ENCODE measurements at regions not wholly inside any gene's neighbourhood (a gene's known extent, or its start where the extent isn't known, plus 50 kb on each side); places are given as distances from the start of the nearest gene placed in this dataset.

GRCh38 chr5:114952876-114953275 is 216.8 kb downstream of the TRIM36 start:
- Histone ChIP-seq H3K27me3 (ENCODE audit: control insufficient read depth, extremely low read depth, insufficient read depth, low read length) (no peaks in the 10 kb centered on the region), H3K27ac (ENCODE audit: control insufficient read depth, insufficient read depth, low read length) (no peak overlapping the region), H3K79me2 (ENCODE audit: control insufficient read depth, insufficient read depth, low read length) (no peaks in the 10 kb centered on the region), H3K4me2 (ENCODE audit: control insufficient read depth, extremely low read depth, insufficient read depth, low read depth, low read length) (no peak overlapping the region), H2AFZ (ENCODE audit: control insufficient read depth, low read length) (no peak overlapping the region), H3K4me3 (ENCODE audit: control insufficient read depth in 2 of 3, extremely low read depth in 1 of 3, insufficient read depth in 2 of 3, low read depth in 1 of 3, low read length in 3 of 3) (no peak overlapping the region), H3K36me3 (ENCODE audit: control insufficient read depth in 2 of 2, extremely low read depth in 1 of 2, insufficient read depth in 2 of 2, low read length in 2 of 2) (no peaks in the 10 kb centered on the region), H3K4me1 (ENCODE audit: control insufficient read depth, extremely low read depth, insufficient read depth, low read length) (no peaks in the 10 kb centered on the region), H3K9ac (ENCODE audit: control insufficient read depth, extremely low read depth, insufficient read depth, low read length) (no peak overlapping the region), H4K20me1 (ENCODE audit: control insufficient read depth, extremely low read depth, insufficient read depth, low read length) (no peaks in the 10 kb centered on the region), H3K9me1 (ENCODE audit: control insufficient read depth, extremely low read depth, insufficient read depth, low read length) (no peaks in the 10 kb centered on the region), H3K9me3 (ENCODE audit: control insufficient read depth, low read depth, low read length) (no peaks in the 10 kb centered on the region)
- no peak for DNase-seq (ENCODE audit: low read depth, low spot score)
- dilution Hi-C loops (cut with MboI; ENCODE audit: extremely low pct_ligation_motif_present, low sequenced_read_pairs): no loop called here
- FAIRE-seq: no peak
- TF ChIP-seq, protein P1, sequence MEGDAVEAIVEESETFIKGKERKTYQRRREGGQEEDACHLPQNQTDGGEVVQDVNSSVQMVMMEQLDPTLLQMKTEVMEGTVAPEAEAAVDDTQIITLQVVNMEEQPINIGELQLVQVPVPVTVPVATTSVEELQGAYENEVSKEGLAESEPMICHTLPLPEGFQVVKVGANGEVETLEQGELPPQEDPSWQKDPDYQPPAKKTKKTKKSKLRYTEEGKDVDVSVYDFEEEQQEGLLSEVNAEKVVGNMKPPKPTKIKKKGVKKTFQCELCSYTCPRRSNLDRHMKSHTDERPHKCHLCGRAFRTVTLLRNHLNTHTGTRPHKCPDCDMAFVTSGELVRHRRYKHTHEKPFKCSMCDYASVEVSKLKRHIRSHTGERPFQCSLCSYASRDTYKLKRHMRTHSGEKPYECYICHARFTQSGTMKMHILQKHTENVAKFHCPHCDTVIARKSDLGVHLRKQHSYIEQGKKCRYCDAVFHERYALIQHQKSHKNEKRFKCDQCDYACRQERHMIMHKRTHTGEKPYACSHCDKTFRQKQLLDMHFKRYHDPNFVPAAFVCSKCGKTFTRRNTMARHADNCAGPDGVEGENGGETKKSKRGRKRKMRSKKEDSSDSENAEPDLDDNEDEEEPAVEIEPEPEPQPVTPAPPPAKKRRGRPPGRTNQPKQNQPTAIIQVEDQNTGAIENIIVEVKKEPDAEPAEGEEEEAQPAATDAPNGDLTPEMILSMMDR (optimal IDR thresholded peaks at IDR 0.05 in 1 of 3, IDR thresholded peaks at IDR 0.05 in 1 of 3, conservative IDR thresholded peaks at IDR 0.05 in 1 of 3; ENCODE audit: extremely low read depth in 1 of 3, insufficient read depth in 2 of 3, low read length in 3 of 3): no peak
- no peak for TF ChIP-seq EZH2 (IDR thresholded peaks at IDR 0.05; ENCODE audit: low read length)

- Histone ChIP-seq H3K9me3 (ENCODE audit: control insufficient read depth, low read depth, low read length) (no peaks in the 10 kb centered on the region), H3K79me2 (ENCODE audit: control insufficient read depth, insufficient read depth, low read length) (no peaks in the 10 kb centered on the region), H2AFZ (ENCODE audit: control insufficient read depth, low read length) (no peak overlapping the region), H3K36me3 (ENCODE audit: control insufficient read depth in 2 of 2, extremely low read depth in 1 of 2, insufficient read depth in 2 of 2, low read length in 2 of 2) (no peaks in the 10 kb centered on the region), H3K27ac (ENCODE audit: control insufficient read depth, insufficient read depth, low read length) (no peak overlapping the region), H3K9me1 (ENCODE audit: control insufficient read depth, extremely low read depth, insufficient read depth, low read length) (no peaks in the 10 kb centered on the region), H3K9ac (ENCODE audit: control insufficient read depth, extremely low read depth, insufficient read depth, low read length) (no peak overlapping the region), H3K4me1 (ENCODE audit: control insufficient read depth, extremely low read depth, insufficient read depth, low read length) (no peaks in the 10 kb centered on the region), H4K20me1 (ENCODE audit: control insufficient read depth, extremely low read depth, insufficient read depth, low read length) (no peaks in the 10 kb centered on the region), H3K4me2 (ENCODE audit: control insufficient read depth, extremely low read depth, insufficient read depth, low read depth, low read length) (no peak overlapping the region), H3K4me3 (ENCODE audit: control insufficient read depth in 2 of 3, extremely low read depth in 1 of 3, insufficient read depth in 2 of 3, low read depth in 1 of 3, low read length in 3 of 3) (no peak overlapping the region), H3K27me3 (ENCODE audit: control insufficient read depth, extremely low read depth, insufficient read depth, low read length) (no peaks in the 10 kb centered on the region)
- no peak for DNase-seq (ENCODE audit: low read depth, low spot score)
- dilution Hi-C loops (cut with MboI; ENCODE audit: extremely low pct_ligation_motif_present, low sequenced_read_pairs): no loop called here
- no peak for FAIRE-seq
- TF ChIP-seq, protein P1 (optimal IDR thresholded peaks at IDR 0.05 in 1 of 3, IDR thresholded peaks at IDR 0.05 in 1 of 3, conservative IDR thresholded peaks at IDR 0.05 in 1 of 3; ENCODE audit: extremely low read depth in 1 of 3, insufficient read depth in 2 of 3, low read length in 3 of 3): no peak
- TF ChIP-seq EZH2 (IDR thresholded peaks at IDR 0.05; ENCODE audit: low read length): no peak
Observed at GRCh38 chr5:114949756-114950155, 220.0 kb downstream of the TRIM36 start.
